Brain microvascular endothelial cell (primary cell): ENCODE measurements at regions not wholly inside any gene's neighbourhood (a gene's known extent, or its start where the extent isn't known, plus 50 kb on each side); places are given as distances from the start of the nearest gene placed in this dataset.

Experiments used
- DNase-seq: peaks from one replicate; pipeline ENCODE4 v3.0.0-alpha.2; 2020
- H3K27ac ChIP-seq: fragments of 250-450 bp; sonication (Bioruptor Pico); 2 replicates; pipeline ENCODE4 v1.5.1; 2020; ENCODE audit warnings: mild to moderate bottlenecking, moderate library complexity
- H3K27me3 ChIP-seq: fragments of 250-450 bp; sonication (Bioruptor Pico); replicated peaks from 2 replicates; pipeline ENCODE4 v1.5.1; 2020; ENCODE audit warnings: mild to moderate bottlenecking
- H3K36me3 ChIP-seq: fragments of 250-450 bp; sonication (Bioruptor Pico); replicated peaks from 2 replicates; pipeline ENCODE4 v1.5.1; 2020; ENCODE audit warnings: mild to moderate bottlenecking
- H3K4me3 ChIP-seq: 2 replicates; pipeline ENCODE4 v1.5.1; 2011; ENCODE audit warnings: low read depth, mild to moderate bottlenecking, control low read depth, low read length, moderate library complexity
- CTCF ChIP-seq: IDR thresholded peaks from 2 replicates; pipeline ENCODE4 v1.5.1; 2011; ENCODE audit warnings: low read depth, mild to moderate bottlenecking, moderate library complexity, low read length, control low read depth, inconsistent platforms; ENCODE audit errors: missing control alignments
- in situ Hi-C: cut with HindIII; loops from 2 replicates; pipeline ENCODE4 v1.10.0; 2017; ENCODE audit warnings: low sequenced_read_pairs, low pct_ligation_motif_present

- Histone ChIP-seq H3K36me3 (no peaks in the 10 kb centered on the region), H3K4me3 (no peak overlapping the region), H3K27me3 (no peaks in the 10 kb centered on the region), H3K27ac (no peak overlapping the region)
- TF ChIP-seq CTCF = no peak
- no peak for DNase-seq
- in situ Hi-C loops = no loop called here
Observed at GRCh38 chr4:81751531-81752289, 280.0 kb upstream of the RASGEF1B start.

- H3K36me3 ChIP-seq = no peaks in the 10 kb centered on the region
- no peaks in the 10 kb centered on the region for H3K27me3 ChIP-seq
- DNase-seq = no peak
- H3K4me3 ChIP-seq = no peak overlapping the region
- H3K27ac ChIP-seq = no peak overlapping the region
- no peak for TF ChIP-seq CTCF
- in situ Hi-C loops = no loop called here
Observed at GRCh38 chr4:81747242-81747930, 275.7 kb upstream of the RASGEF1B start.

- no peak for TF ChIP-seq CTCF
- Histone ChIP-seq H3K27me3 (no peaks in the 10 kb centered on the region), H3K36me3 (no peaks in the 10 kb centered on the region), H3K4me3 (no peak overlapping the region), H3K27ac (no peak overlapping the region)
- no peak for DNase-seq
- in situ Hi-C loops = no loop called here
Observed at GRCh38 chr4:81746773-81747172, 275.1 kb upstream of the RASGEF1B start.

- TF ChIP-seq CTCF = no peak
- DNase-seq = no peak
- no peaks in the 10 kb centered on the region for H3K27me3 ChIP-seq
- no peaks in the 10 kb centered on the region for H3K36me3 ChIP-seq
- no peak overlapping the region for H3K27ac ChIP-seq
- in situ Hi-C loops = no loop called here
- no peak overlapping the region for H3K4me3 ChIP-seq
Observed at GRCh38 chr4:81746071-81746470, 274.4 kb upstream of the RASGEF1B start.

GRCh38 chr4:81745050-81745449, 273.3 kb upstream of the RASGEF1B start:
- Histone ChIP-seq H3K27ac (no peak overlapping the region), H3K27me3 (no peaks in the 10 kb centered on the region), H3K4me3 (no peak overlapping the region), H3K36me3 (no peaks in the 10 kb centered on the region)
- in situ Hi-C loops = no loop called here
- no peak for TF ChIP-seq CTCF
- no peak for DNase-seq
